ENCODE measurements at regions not wholly inside any gene's neighbourhood (a gene's known extent, or its start where the extent isn't known, plus 50 kb on each side); places are given as distances from the start of the nearest gene placed in this dataset.
"Not testable (repeated sequence)": the region's sequence is repeated elsewhere in the genome, so short reads cannot be mapped to it uniquely, and the experiment has no call there.

DNA sequence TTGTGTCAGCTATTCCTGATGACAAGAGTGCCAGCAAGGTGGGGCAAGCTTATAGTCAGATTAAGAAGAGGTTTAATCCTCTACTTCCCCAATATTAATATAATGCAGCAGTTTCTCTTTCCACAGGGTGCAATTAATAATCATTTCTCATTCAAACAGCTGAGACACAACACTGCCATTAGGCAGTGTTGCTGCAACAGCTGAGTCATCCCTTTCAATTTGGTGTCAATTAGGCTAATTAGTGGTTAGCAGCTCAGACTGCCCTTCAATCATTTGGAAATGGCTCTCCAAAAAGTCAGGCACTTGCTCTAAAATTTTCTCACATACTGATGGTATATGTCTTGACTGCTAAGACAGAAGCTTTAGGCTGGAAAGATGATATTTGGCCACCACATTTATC is 265.7 kb upstream of the FAM241A start:
- DNase-seq (ENCODE audit: low read depth): no peak

DNA sequence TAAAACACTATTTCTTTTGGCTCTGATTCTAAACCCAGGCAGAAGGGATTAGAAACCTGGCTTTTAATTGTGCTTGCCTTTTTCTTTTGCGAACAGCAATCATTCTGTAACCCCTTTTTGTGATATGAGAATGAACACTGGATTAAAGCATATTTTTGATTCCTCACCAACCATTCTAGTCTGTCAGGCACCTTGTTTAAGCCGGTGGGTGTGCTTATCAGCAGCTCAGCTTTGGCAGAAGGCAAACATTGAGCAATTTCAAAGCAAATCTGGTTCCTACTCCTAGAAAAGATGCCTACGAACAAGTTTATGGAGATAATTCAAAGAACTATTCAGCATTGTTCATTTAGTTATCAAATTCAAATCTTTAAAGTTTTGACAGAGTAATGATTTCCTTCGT is 265.1 kb upstream of the FAM241A start:
- DNase-seq (ENCODE audit: low read depth): no peak

DNA sequence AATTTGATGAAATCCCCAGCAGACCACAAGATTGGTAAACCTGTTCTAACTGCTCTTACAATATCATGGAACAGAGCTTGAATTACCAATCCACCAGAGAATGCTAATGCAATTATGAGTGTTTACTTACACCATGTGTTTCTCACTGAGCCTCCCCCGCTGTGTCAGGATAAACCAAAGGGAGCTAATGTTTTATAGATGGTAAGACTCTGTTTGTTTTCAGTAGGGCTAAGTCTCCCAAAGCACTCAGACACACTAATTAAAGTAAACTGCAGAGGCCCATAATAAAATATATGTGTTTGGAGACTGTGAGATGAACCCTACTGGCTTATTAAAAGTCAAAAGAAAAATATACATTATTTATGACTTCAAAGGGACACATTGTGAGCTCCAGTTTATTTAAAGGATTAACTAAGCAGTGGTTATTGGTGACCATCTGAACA is 261.7 kb upstream of the FAM241A start:
- DNase-seq (ENCODE audit: low read depth): no peak

DNA sequence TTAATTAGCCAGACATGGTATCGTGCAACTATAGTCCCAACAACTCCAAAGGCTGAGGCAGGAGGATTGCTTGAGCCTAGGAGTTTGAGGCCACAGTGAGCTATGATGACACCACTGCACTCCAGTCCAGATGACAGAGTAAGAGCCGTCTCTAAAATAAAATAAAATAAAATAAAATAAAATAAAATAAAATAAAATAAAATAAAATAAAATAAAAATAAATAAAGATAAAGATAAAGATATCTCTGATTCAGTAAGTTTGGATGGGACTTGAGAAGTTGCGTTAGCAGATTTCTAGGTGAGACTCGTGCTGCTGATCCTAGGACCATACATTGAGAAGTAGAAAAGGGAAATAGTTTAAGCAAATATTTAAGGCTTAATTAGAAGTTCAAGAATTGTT is 254.8 kb upstream of the FAM241A start:
- DNase-seq (ENCODE audit: low read depth): no peak

DNA sequence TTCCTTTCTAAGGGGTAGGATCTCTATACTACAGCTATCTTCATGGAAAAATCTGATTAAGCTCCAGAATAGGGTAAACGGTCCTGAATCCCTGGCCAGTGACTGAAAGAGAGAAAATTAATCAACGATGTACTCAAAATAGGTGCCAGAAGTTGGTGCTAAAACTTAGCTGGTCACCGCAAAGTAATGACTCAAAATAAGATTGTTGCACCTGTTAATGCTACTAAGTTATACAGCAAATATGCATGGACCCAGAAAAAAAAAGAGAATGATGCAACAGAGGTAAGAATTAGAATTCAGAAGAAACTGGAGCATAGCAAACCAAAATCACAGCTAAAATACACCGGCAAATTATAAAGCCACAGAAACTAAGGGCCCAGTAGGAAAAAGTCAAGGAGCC is 239.7 kb upstream of the FAM241A start:
- DNase-seq (ENCODE audit: low read depth): no peak

DNA sequence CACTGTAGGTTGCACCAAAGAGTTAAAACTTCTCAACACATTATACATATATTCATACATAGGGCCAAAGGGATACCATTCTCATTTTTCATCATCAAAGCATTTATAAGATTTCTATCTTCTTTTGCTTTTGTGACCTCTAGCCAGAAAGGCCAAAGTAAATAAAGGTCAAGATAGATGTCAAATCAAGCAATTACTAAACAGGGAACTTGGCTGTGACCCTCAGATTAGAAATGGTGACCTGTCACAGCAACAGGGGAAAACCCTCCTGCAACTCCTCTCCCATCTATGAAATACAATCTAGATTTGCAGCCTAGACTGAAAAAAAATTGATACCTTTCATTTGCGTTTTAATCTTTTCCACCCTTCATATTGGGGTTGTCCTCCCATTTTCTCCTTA is 225.6 kb upstream of the FAM241A start:
- no peak for DNase-seq (ENCODE audit: low read depth)

DNA sequence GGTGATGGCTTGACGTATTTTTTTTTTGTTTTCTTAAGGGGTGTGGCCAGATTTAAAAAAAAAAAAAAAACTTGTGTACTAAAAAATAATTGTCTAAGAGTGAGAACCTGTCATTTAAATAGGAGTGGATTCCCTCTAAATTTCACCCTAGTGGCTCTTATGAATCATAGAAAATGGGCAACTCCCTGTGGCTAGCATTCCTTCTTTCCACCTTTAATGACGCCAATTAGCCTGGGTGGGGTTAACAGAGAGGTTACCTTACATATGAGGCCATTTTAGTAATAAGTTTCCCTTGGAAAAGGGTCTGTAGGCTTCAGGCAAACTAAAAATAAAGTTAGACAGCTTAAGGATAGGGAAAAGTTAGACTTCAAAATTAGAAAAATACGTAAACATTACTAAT is 223.5 kb upstream of the FAM241A start:
- DNase-seq (ENCODE audit: low read depth): no peak

DNA sequence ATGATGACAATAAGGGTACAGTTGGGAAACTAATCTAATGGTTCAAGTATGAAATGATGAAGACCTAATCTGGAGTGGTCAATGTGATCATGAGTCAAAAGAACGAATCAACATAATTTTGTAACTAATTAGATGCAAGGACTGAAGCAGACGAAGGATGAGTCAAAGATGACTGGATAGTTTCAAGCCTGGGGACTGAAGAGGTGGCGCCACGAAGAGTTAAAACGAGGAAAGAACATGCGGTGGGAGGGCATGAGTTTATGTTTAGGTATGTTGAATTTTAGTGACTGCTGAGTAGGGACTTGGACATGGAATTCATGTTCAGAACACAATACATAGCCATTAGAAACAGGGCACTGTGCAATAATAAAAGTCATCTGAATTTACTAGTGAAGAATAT is 221.5 kb upstream of the FAM241A start:
- no peak for DNase-seq (ENCODE audit: low read depth)

DNA sequence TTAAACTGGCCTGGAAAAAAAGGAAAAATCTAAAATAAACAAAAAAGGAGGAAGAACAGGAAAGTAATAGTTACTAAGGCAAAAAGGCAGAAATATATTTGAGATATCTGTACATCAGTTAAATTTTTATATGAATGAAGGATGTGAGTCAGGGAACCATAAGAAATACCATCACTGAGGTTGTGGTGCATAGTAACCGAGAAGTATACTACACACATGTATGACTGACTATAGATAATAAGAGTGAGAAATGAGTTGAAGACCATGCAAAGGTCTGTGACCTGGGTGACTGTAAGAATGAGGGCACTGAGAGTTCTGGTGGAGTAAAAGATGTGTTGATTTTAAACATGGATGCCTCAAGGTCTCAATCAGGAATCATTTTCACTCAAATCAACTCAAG is 220.6 kb upstream of the FAM241A start:
- no peak for DNase-seq (ENCODE audit: low read depth)

DNA sequence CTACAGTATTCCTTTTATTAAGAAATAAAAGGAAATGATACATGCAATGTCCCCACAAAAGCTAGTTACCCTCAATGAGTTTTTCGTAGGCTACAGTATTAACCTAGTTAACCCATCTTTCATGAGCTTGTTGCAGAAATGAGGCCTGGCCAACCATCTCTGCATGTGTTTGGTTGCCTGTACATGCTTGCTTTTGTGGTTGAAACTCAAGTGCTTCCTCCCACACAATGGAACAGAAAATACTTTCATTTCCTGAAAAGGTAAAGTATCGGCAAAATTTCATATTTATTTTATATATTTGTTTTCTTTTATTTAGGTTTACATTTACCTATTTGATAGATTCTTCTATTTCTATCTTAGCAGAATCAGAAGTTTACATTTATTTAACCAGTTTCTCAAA is 214.6 kb upstream of the FAM241A start:
- no peak for DNase-seq (ENCODE audit: low read depth)

DNA sequence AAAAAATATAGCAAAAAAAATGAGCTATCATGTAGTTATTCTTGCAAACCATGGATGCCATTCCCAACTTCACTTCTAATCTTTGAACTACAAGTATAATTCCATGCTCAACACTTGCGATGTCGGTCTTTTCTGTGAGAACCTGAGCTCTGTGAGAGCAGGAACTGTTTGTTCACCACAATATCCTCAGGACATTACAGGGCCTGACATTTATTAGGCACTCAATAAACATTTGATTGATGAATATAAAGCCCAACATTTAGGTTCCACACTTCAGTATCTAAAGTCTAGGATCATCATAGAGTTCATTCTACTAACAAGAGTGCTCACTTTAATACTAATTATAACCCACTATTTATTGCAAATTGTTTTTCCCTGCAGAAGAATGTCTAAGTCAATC is 211.6 kb upstream of the FAM241A start:
- DNase-seq (ENCODE audit: low read depth): no peak

DNA sequence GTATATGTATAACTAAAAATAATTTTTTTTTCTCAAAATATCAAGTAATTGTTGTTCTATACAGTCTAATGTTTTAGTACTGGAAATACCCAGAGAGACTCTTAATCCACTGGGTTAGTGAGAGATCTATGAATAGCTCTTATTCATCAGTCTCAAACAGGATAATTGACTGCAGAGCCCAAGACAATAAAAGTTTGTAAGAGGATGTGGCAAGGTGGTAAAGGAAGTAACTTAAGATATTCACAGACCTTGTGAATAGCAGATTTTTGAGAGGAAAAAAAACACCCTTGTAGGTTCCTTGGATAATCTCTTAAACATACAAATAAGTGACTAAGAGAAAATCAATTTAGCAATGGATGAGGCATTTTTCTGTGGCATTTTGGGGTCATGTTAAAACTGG is 210.9 kb upstream of the FAM241A start:
- no peak for DNase-seq (ENCODE audit: low read depth)

DNA sequence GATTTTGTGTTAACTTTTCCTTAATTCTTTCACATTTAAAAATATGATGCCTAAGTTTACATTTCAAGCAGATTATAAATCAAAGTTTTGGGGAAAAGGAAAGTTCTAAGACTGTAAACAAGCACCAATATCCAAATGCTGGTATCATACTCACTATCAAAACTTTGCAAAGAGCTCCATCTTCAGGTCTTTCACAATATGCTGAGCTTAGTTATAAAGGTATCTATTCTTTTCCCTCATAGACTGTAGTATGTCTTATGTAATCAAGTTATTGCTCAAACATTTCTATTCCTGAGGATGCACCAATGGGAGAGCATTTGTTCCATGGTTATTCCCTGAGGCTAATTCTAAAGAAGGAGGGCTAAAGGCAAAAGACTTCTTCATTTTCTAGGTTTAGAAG is 207.9 kb upstream of the FAM241A start:
- no peak for DNase-seq (ENCODE audit: low read depth)

DNA sequence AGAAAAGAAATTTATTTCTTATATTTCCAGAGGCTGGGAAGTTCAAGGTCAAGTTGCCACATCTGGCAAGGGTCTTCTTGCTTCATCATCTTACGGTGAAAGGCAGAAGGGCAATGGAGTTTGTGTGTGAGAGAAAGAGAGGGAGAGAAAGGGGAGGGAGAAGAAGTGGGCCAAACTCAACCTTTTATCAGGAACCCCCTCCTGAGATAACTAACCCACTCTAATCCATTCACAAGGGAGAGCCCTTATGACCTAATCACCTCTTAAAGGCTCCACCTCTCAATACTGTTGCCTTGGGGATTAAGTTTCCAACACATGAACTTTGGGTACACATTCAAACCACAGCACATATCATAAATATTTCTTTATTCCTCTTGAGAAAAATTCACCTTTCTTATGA is 203.3 kb upstream of the FAM241A start:
- DNase-seq (ENCODE audit: low read depth): no peak

DNA sequence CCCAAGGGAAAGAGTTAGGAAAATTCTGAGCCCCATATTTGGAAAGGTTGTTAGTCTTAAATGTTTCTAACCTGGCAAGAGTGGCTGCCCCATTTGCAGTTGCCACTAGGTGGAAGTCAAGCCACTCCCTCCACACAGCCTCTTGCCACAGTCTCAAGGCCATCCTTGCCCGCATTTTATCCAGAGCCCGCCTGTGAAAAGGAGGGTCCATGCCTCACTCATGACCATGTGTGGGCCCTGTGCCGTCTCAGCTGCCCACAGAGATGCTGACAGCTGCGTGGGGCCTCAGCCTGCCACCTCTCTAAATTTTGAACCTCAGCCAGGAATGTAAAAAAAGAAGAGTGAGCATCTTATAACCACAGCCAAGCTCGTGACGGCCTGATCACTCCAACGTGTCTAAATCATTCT is 201.5 kb upstream of the FAM241A start:
- no peak for DNase-seq (ENCODE audit: low read depth)

DNA sequence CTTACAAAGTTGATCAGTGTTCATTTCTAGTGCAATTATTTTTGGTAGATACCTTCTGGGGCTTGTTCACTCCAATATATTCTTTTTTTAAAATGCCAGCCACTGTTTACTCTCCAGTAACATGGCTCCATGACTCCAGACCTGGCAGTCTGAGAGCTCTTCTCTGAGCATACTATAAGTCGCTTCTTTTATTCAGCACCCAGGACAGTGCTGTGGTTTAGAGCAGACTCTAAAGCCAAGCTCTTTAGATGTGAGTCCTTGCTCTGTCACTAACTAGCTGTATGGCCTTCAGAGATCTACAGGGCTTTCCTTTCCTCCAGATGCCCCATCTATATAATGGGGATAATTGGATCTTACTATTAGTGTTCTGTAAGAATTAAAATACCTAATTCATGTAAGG is 200.2 kb upstream of the FAM241A start:
- DNase-seq (ENCODE audit: low read depth): no peak

DNA sequence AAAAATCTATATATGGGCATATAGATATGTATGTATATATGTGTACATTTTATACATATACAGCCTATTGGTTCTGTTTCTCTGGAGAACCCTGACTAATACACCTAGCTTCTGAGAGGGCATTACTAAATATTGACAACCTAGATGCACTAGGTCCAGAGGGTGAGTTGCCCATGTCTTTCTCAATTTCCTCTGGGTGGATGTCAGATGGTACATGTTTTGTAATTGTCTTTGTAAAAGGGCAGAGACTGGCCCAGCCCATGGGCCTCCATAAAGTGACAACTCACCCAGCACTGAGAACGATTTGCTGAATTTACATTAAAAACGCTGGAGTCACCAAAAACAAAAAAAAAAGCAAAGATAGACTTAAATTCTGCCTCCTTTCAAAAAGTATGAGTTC is 198.5 kb upstream of the FAM241A start:
- no peak for DNase-seq (ENCODE audit: low read depth)

DNA sequence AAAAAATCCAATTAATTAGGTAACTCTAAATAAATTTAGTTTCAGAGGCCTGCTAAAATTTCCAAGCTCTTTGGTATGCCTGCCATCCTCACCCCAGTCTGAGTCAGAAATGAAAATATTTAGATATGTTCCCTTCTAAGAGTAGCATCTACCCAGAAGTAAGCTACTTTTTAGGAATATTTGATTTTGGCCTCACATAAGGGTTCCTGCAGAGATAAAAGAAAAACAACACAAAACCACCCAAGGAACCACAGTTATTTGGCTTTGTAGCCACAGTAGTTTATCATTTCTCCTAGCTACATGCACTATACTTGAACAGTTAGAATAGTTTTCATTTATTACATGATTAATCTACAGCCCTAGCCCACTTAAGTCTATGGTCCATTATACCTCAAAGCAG is 192.6 kb upstream of the FAM241A start:
- DNase-seq (ENCODE audit: low read depth): no peak

DNA sequence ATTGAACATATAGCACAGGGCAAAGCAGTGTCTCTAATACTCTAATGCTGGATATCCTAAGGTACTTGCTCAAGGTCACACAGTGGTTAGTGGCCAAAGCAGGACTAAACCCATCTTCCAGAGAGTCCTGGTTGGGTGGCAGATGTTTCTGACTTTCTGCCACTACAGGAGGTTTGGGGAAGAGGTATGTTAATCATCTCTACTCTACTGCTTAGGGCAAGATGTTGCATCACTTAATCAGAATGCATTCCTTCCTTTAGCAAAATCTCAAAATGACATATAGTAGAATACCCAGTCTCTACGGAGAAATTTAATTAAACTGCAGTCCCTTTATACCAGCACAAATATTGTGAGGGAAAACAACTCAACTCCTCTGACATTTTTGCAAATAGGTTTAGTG is 190.7 kb upstream of the FAM241A start:
- no peak for DNase-seq (ENCODE audit: low read depth)

DNA sequence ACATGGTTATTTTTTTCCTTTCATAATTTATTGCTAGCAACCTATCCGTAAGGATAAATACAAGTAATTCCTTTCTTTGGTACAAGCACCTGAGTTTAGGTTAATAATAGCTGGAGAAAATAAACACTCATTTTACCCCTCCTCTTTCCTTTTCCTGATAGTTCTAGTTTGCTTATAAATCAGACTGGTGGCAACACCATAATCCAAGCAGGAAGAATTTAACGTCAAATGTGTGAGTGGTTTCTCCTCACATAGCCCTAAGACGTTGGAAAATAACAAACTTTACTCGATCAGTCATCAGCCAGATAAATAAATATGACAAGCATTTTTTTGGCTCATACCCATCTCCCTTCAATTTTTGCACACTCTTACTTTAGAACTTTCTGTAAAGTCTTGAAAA is 190.3 kb upstream of the FAM241A start:
- no peak for DNase-seq (ENCODE audit: low read depth)

DNA sequence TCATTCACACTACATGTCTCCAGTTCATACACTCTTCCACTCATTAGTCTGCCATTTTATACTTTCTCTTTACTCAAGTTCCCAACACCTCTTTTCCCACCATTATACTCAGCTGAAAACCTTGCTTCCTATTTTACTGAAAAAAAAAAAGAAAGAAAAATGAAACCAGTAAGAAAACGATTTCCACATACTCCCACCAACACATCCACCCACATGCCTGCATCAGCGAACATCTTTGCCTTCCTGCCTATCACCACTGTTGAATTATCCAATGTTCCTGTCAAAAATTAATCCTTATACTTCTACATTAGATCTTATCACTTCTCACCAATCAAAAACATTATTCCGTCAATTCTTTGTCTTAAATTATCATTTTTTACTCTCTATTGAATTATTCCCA is 188.1 kb upstream of the FAM241A start:
- DNase-seq (ENCODE audit: low read depth): no peak

DNA sequence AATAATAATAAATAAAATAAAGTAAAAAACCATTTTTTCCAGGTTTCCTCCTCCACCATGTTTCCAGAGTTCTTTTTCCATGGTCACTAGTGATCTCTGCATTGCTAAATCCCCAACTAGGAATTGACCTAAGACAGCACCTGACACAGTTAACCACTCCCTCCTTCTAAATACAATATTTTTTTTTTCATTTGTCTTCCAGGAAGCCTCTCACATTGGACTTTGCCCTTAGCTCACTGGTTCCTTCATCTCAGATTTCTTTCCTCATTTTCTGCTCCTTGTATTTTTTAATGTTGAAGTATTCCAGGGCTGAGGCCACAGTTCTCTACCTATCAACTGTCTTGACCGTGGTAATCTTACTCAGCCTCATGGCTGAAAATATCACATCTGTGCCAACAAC is 187.3 kb upstream of the FAM241A start:
- no peak for DNase-seq (ENCODE audit: low read depth)

DNA sequence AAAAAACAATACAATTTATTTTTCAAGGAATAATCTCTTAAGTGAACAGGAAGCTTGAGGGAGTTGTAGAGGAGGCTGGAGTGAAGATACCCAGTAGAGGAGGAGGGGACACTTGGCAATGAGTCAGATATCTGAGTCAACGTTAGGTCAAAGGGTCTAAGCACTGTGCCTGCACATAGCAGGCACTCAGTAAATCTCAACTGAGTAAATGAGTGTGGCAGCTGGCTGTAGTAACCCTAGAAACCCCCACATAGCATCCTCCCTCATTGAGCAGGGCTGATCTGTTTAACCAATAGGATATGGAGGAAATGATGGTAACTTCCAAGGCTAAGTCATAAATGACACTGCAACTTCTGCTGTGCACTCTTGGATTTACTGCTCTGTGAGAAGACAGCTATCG is 186.0 kb upstream of the FAM241A start:
- DNase-seq (ENCODE audit: low read depth): no peak

DNA sequence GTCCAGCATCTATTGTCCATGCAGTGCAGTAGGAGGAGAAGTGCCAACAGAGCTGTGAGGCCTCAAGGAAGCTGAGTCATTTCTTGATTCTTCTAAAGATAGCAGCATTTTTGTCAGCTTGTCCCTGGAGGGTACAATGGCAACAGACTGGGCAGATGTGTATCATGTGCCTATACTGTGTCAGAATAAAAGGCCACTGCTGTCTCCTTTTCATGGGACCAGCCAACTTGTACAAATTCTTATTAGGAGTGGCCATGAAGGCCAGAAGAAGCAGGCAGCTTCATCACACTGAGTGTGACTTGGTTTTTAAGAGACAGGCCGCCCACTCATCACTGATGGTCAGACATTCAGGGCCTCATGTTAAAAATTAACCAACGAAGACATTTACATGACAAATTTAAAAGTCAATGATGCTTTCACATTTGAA is 185.0 kb upstream of the FAM241A start:
- no peak for DNase-seq (ENCODE audit: low read depth)

DNA sequence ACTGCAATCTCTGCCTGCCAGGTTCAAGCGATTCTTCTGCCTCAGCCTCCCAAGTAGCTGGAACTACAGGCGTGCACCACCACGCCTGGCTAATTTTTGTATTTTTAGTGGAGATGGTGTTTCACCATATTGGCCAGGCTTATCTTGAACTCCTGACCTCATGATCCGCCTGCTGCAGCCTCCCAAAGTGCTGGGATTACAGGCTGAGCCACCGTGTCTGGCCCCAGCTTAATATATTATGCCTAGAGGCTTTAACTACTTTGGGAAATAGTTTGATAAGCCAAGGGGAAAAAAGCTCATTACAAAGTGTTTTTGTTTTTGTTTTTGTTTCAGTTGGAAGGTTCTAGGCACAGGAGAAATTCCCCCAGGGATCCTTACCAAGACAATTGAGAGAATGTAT is 184.2 kb upstream of the FAM241A start:
- not testable (repeated sequence) for DNase-seq (ENCODE audit: low read depth)

Measured in non-pigmented ciliary epithelial cell (primary cell).